ENCODE measurements at regions not wholly inside any gene's neighbourhood (a gene's known extent, or its start where the extent isn't known, plus 50 kb on each side); places are given as distances from the start of the nearest gene placed in this dataset.

- TF ChIP-seq CBX8 (IDR thresholded peaks at IDR 0.05; ENCODE audit: borderline replicate concordance, low read depth, low read length) (no peak), RFX5 (IDR thresholded peaks at IDR 0.05; ENCODE audit: borderline replicate concordance, low read depth, low read length) (no peak), E2F6 (IDR thresholded peaks at IDR 0.05) (no peak)
These were observed 778.4 kb upstream of the AADAT start (continued) for GRCh38 chr4:170868170-170868569.
